Prostate gland (tissue), 2 donors: ENCODE measurements at regions not wholly inside any gene's neighbourhood (a gene's known extent, or its start where the extent isn't known, plus 50 kb on each side); places are given as distances from the start of the nearest gene placed in this dataset.

ENCODE experiments used
- DNase-seq: peaks from one replicate; pipeline ENCODE4 v3.0.0-alpha.2; 2019; ENCODE audit warnings: low spot score
- H3K27ac ChIP-seq, 2 donors: fragments of 200-600 bp; sonication (generic); 2 replicates each; pipeline ENCODE4 v1.5.1; 2017 to 2019
- H3K27me3 ChIP-seq: fragments of 200-600 bp; sonication (generic); replicated peaks from 2 replicates; pipeline ENCODE4 v1.5.1; 2019; ENCODE audit not compliant: insufficient read depth
- H3K36me3 ChIP-seq, 2 donors: fragments of 200-600 bp; sonication (generic); 1 replicate in 1 of 2; 2 replicates in 1 of 2; pipeline versions ENCODE4 v1.5.1 to v1.8.1; 2017 to 2019
- H3K4me1 ChIP-seq: fragments of 200-600 bp; sonication (generic); replicated peaks from 2 replicates; pipeline ENCODE4 v1.5.1; 2019
- H3K4me3 ChIP-seq, 2 donors: fragments of 200-600 bp; sonication (generic); 2 replicates each; pipeline ENCODE4 v1.5.1; 2017 to 2019
- H3K9me3 ChIP-seq: fragments of 200-600 bp; sonication (generic); 2 replicates; pipeline ENCODE4 v1.5.1; 2017
- POLR2A ChIP-seq: fragments of 450-650 bp; IDR thresholded peaks from one replicate; pipeline ENCODE4 v1.6.1; 2016; ENCODE audit warnings: antibody characterized with exemption, mild to moderate bottlenecking
- POLR2AphosphoS5 ChIP-seq: sonication (generic); formaldehyde crosslinking; IDR thresholded peaks from one replicate; pipeline ENCODE4 v1.6.1; 2017; ENCODE audit warnings: antibody characterized with exemption
- WGBS: methylation state at CpG from one replicate; pipeline ENCODE4 v1.1.5; 2018; 5-methylcytosine and 5-hydroxymethylcytosine counted together
- intact Hi-C: fragments of 100-400 bp; cut with DNase I; formaldehyde crosslinking; loops from one replicate; pipeline ENCODE4 v1.14.2; 2022
- TF ChIP-seq, protein P1 (sequence below), 4 experiments: fragments of 200-600 bp in 2 of 4; fragments of 450-650 bp in 2 of 4; sonication (generic) in 2 of 4; IDR thresholded peaks; 1 replicate in 3 of 4; 2 replicates in 1 of 4; pipeline ENCODE4 v1.5.1; 2016 to 2019; ENCODE audit warnings: antibody characterized with exemption in 4 of 4, mild to moderate bottlenecking in 2 of 4, moderate library complexity in 2 of 4

DNA sequence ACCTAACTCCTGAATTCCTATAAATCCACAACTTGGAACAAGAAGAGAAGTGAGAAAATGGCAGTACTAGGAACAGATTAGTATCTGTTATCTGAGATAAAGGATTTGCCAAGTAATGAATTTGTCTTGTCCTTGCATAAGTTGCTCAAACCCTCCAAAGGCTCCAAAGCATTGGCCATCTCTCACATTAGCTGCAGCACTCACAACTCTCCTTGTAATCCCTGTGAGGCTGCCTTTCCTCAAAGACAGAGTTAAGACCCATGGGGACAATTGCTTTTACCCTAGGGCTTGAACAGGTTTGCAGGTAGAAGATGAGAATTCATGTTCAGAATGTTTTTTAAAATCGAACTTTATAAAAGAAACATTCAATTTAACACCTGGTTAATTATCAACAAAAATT is 1702.2 kb downstream of the EFNB2 start:
- Histone ChIP-seq H3K27me3 (no peaks in the 10 kb centered on the region), H3K4me3 (no peak overlapping the region), H3K27ac (no peak overlapping the region), H3K36me3 (no peaks in the 10 kb centered on the region), H3K4me1 (no peaks in the 10 kb centered on the region), H3K9me3 (no peaks in the 10 kb centered on the region)
- no peak for TF ChIP-seq POLR2A
- no peak for DNase-seq
- WGBS: 83% methylated on average over 1 of the region's 1 CpG
- intact Hi-C loops: no loop called here

DNA sequence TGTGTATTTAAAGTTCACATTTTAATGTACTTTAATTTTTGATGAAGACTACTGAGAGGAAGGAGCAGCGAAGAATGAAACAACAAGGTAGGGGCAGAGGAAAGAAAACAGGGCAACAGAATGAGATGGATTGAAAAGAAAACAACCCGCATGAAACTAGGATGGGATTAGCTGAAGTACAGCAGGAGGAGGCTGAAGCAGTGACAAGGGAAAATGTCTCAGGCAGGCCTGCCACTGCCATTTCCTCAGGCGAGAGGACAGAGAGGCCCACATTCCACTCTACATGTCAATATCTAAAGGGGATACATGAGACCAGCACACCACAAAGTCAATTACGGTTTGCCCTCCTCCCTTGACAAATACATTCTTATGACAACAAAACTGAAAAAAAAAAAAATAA is 1703.2 kb downstream of the EFNB2 start:
- intact Hi-C loops: no loop called here
- 72% methylated on average over 4 of the region's 4 CpGs for WGBS
- no peak for DNase-seq

DNA sequence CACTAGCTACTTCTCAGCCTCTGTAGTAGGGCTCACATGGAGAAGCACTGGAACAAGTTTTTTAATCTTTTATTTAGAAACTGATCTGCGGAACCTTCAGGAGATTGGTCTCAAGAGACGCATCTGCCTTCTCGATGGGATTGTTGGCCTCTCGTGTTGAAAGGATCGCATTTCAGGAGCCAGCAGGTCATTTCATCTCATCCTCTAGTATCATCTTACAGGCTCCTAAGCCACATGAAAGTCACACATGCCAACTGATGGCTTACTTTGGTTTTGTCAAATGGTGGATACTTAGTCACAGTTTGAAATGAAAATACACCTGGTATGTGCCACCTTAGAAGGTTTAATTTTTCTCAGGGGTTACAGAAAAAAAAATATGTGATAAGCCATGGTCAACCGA is 1703.6 kb downstream of the EFNB2 start:
- intact Hi-C loops: no loop called here
- 77% methylated on average over 6 of the region's 6 CpGs for WGBS
- TF ChIP-seq POLR2AphosphoS5: no peak
- no peak for TF ChIP-seq POLR2A
- TF ChIP-seq, protein P1, sequence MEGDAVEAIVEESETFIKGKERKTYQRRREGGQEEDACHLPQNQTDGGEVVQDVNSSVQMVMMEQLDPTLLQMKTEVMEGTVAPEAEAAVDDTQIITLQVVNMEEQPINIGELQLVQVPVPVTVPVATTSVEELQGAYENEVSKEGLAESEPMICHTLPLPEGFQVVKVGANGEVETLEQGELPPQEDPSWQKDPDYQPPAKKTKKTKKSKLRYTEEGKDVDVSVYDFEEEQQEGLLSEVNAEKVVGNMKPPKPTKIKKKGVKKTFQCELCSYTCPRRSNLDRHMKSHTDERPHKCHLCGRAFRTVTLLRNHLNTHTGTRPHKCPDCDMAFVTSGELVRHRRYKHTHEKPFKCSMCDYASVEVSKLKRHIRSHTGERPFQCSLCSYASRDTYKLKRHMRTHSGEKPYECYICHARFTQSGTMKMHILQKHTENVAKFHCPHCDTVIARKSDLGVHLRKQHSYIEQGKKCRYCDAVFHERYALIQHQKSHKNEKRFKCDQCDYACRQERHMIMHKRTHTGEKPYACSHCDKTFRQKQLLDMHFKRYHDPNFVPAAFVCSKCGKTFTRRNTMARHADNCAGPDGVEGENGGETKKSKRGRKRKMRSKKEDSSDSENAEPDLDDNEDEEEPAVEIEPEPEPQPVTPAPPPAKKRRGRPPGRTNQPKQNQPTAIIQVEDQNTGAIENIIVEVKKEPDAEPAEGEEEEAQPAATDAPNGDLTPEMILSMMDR (IDR thresholded peaks at IDR 0.05): no peak
- Histone ChIP-seq H3K36me3 (no peaks in the 10 kb centered on the region), H3K27me3 (no peaks in the 10 kb centered on the region), H3K27ac (no peak overlapping the region), H3K4me1 (no peaks in the 10 kb centered on the region), H3K9me3 (no peaks in the 10 kb centered on the region), H3K4me3 (no peak overlapping the region)
- DNase-seq: no peak

More for the DNA sequence above, 1703.2 kb downstream of the EFNB2 start:
- no peaks in the 10 kb centered on the region for H3K27me3 ChIP-seq
- no peak overlapping the region for H3K4me3 ChIP-seq
- no peaks in the 10 kb centered on the region for H3K9me3 ChIP-seq
- no peaks in the 10 kb centered on the region for H3K4me1 ChIP-seq
- no peaks in the 10 kb centered on the region for H3K36me3 ChIP-seq
- no peak overlapping the region for H3K27ac ChIP-seq
- TF ChIP-seq POLR2A (no peak), POLR2AphosphoS5 (no peak)
- TF ChIP-seq, protein P1 (IDR thresholded peaks at IDR 0.05): no peak

DNA sequence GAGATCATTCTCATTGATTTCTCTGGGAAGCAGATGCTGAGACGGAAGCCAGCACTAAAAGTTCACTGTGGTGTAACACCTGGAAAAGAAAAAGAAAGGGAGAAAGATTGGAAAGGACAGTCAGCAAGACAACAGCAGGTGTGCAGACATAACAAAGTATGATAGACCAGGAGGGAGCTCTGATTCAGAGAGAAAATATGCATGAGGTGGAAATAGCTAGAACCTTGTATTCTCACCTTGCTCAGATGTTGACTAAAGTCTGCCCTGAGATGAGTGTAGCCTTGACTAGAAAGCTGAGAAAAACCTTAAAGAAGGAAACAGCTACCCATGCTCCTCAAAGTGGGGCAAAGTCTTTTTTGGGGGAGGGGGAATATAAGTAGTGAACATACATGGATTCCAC is 1711.8 kb downstream of the EFNB2 start:
- WGBS: 96% methylated on average over 1 of the region's 1 CpG
- TF ChIP-seq, protein P1 (IDR thresholded peaks at IDR 0.05): no peak
- TF ChIP-seq POLR2A: no peak
- Histone ChIP-seq H3K4me3 (no peak overlapping the region), H3K4me1 (no peaks in the 10 kb centered on the region), H3K27ac (no peak overlapping the region), H3K9me3 (no peaks in the 10 kb centered on the region), H3K27me3 (no peaks in the 10 kb centered on the region), H3K36me3 (no peaks in the 10 kb centered on the region)
- DNase-seq: no peak
- intact Hi-C loops: no loop called here

DNA sequence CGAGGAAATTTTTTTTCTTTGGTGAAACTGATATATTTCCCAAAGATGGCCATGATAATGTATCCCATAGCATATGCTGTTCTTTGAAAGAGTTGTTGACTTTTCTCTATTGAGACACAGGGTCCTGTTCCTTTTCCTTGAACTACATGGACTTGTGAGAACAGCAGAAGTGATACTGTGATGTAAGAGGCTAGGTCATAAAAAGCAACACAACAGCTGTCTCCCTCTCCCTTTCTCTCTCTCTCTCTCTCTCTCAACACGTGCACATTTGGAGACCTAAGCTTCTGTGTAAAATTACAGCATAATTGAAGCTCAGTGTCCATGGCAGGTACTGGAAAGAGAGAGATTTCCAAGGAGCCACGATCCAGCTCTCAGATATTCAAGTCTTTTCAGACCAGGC is 1712.4 kb downstream of the EFNB2 start:
- Histone ChIP-seq H3K27me3 (no peaks in the 10 kb centered on the region), H3K4me3 (no peak overlapping the region), H3K4me1 (no peaks in the 10 kb centered on the region), H3K36me3 (no peaks in the 10 kb centered on the region), H3K9me3 (no peaks in the 10 kb centered on the region), H3K27ac (no peak overlapping the region)
- no peak for DNase-seq
- intact Hi-C loops: no loop called here
- 44% methylated on average over 3 of the region's 3 CpGs for WGBS
- TF ChIP-seq POLR2A: no peak
- TF ChIP-seq POLR2AphosphoS5: no peak
- TF ChIP-seq, protein P1 (IDR thresholded peaks at IDR 0.05): no peak
